Gastroesophageal sphincter (tissue), 3 donors: ENCODE measurements at regions not wholly inside any gene's neighbourhood (a gene's known extent, or its start where the extent isn't known, plus 50 kb on each side); places are given as distances from the start of the nearest gene placed in this dataset.

Experiments
- CTCF ChIP-seq, 4 experiments: fragments of 200-600 bp in 2 of 4; fragments of 450-650 bp in 2 of 4; sonication (generic) in 1 of 4; IDR thresholded peaks; one replicate each; pipeline ENCODE4 v1.5.1; 2017 to 2019; ENCODE audit warnings: antibody characterized with exemption in 4 of 4, mild to moderate bottlenecking in 2 of 4, moderate library complexity in 2 of 4
- POLR2A ChIP-seq, 2 donors: fragments of 450-650 bp; IDR thresholded peaks; one replicate each; pipeline ENCODE4 v1.6.1; 2017; ENCODE audit warnings: antibody characterized with exemption in 2 of 2, mild to moderate bottlenecking in 2 of 2, moderate library complexity in 1 of 2
- POLR2AphosphoS5 ChIP-seq: sonication (generic); formaldehyde crosslinking; IDR thresholded peaks from one replicate; pipeline ENCODE4 v1.6.1; 2017; ENCODE audit warnings: antibody characterized with exemption

- TF ChIP-seq CTCF (IDR thresholded peaks at IDR 0.05) (no peak), POLR2A (IDR thresholded peaks at IDR 0.05) (no peak), POLR2AphosphoS5 (no peak)
Observed at GRCh38 chr18:45291621-45292615, 323.4 kb upstream of the SLC14A2 start.
